Effector memory CD4-positive, alpha-beta T cell (primary cell): ENCODE measurements at regions not wholly inside any gene's neighbourhood (a gene's known extent, or its start where the extent isn't known, plus 50 kb on each side); places are given as distances from the start of the nearest gene placed in this dataset.
"Not testable (repeated sequence)": the region's sequence is repeated elsewhere in the genome, so short reads cannot be mapped to it uniquely, and the experiment has no call there.

ENCODE experiments used
- DNase-seq, 3 donors: peaks; one replicate each; pipeline ENCODE4 v3.0.0-alpha.2; 2020
- H3K27ac ChIP-seq: 2 replicates; pipeline ENCODE4 v1.7.0; 2013; ENCODE audit warnings: mild to moderate bottlenecking, low read length, moderate library complexity; ENCODE audit not compliant: insufficient read depth, poor library complexity, severe bottlenecking
- H3K27me3 ChIP-seq: replicated peaks from 2 replicates; pipeline ENCODE4 v1.7.0; 2013; ENCODE audit warnings: mild to moderate bottlenecking, low read length; ENCODE audit not compliant: insufficient read depth, control insufficient read depth, poor library complexity, severe bottlenecking
- H3K36me3 ChIP-seq: 2 replicates; pipeline ENCODE4 v1.7.0; 2013; ENCODE audit warnings: mild to moderate bottlenecking, low read length, moderate library complexity; ENCODE audit not compliant: control insufficient read depth, insufficient read depth
- H3K4me1 ChIP-seq: 2 replicates; pipeline ENCODE4 v1.7.0; 2013; ENCODE audit warnings: low read length, mild to moderate bottlenecking; ENCODE audit not compliant: control insufficient read depth, insufficient read depth, poor library complexity, severe bottlenecking
- H3K4me3 ChIP-seq: 2 replicates; pipeline ENCODE4 v1.7.0; 2013; ENCODE audit warnings: low read length, low read depth, mild to moderate bottlenecking; ENCODE audit not compliant: insufficient read depth, poor library complexity, severe bottlenecking
- H3K9me3 ChIP-seq: 2 replicates; pipeline ENCODE4 v1.7.0; 2013; ENCODE audit warnings: mild to moderate bottlenecking, low read length, moderate library complexity; ENCODE audit not compliant: control insufficient read depth

GRCh38 chr5:124987786-124988185 lies 241.3 kb upstream of the ZNF608 start:
- H3K9me3 ChIP-seq, H3K4me1 ChIP-seq, H3K27ac ChIP-seq, DNase-seq, H3K36me3 ChIP-seq, H3K27me3 ChIP-seq, H3K4me3 ChIP-seq: not testable (repeated sequence)

GRCh38 chr5:124990723-124991122 lies 244.3 kb upstream of the ZNF608 start:
- Histone ChIP-seq H3K4me3 (no peak overlapping the region), H3K36me3 (no peaks in the 10 kb centered on the region), H3K27me3 (no peaks in the 10 kb centered on the region), H3K9me3 (no peaks in the 10 kb centered on the region), H3K4me1 (no peaks in the 10 kb centered on the region), H3K27ac (no peak overlapping the region)
- DNase-seq = no peak

- no peak overlapping the region for H3K27ac ChIP-seq
Measured at GRCh38 chr5:124995421-124995820, 249.0 kb upstream of the ZNF608 start.

GRCh38 chr5:124996023-124996763 lies 249.8 kb upstream of the ZNF608 start:
- Histone ChIP-seq H3K4me1 (no peaks in the 10 kb centered on the region), H3K27ac (no peak overlapping the region), H3K9me3 (no peaks in the 10 kb centered on the region), H3K36me3 (no peaks in the 10 kb centered on the region), H3K4me3 (no peak overlapping the region), H3K27me3 (no peaks in the 10 kb centered on the region)
- DNase-seq = no peak

More at GRCh38 chr5:124995421-124995820, 249.0 kb upstream of the ZNF608 start:
- no peaks in the 10 kb centered on the region for H3K4me1 ChIP-seq
- H3K9me3 ChIP-seq = no peaks in the 10 kb centered on the region
- no peaks in the 10 kb centered on the region for H3K27me3 ChIP-seq
- no peak overlapping the region for H3K4me3 ChIP-seq
- H3K36me3 ChIP-seq = no peaks in the 10 kb centered on the region
- DNase-seq = no peak

- no peaks in the 10 kb centered on the region for H3K9me3 ChIP-seq
- H3K4me3 ChIP-seq = no peak overlapping the region
- no peaks in the 10 kb centered on the region for H3K27me3 ChIP-seq
- H3K27ac ChIP-seq = no peak overlapping the region
- DNase-seq = no peak
- H3K36me3 ChIP-seq = no peaks in the 10 kb centered on the region
- H3K4me1 ChIP-seq = no peaks in the 10 kb centered on the region
Measured at GRCh38 chr5:124996764-124997077, 250.3 kb upstream of the ZNF608 start.

GRCh38 chr5:124997186-124997893 lies 250.9 kb upstream of the ZNF608 start:
- no peaks in the 10 kb centered on the region for H3K36me3 ChIP-seq
- H3K9me3 ChIP-seq = no peaks in the 10 kb centered on the region
- no peak overlapping the region for H3K27ac ChIP-seq
- no peak overlapping the region for H3K4me3 ChIP-seq
- no peaks in the 10 kb centered on the region for H3K27me3 ChIP-seq
- DNase-seq = no peak
- H3K4me1 ChIP-seq = no peaks in the 10 kb centered on the region

GRCh38 chr5:124998520-124998919 lies 252.1 kb upstream of the ZNF608 start:
- H3K4me1 ChIP-seq = no peaks in the 10 kb centered on the region
- no peak for DNase-seq
- no peak overlapping the region for H3K27ac ChIP-seq
- H3K9me3 ChIP-seq = no peaks in the 10 kb centered on the region
- H3K36me3 ChIP-seq = no peaks in the 10 kb centered on the region
- H3K27me3 ChIP-seq = no peaks in the 10 kb centered on the region
- H3K4me3 ChIP-seq = no peak overlapping the region

- Histone ChIP-seq H3K4me1 (no peaks in the 10 kb centered on the region), H3K4me3 (no peak overlapping the region), H3K27me3 (no peaks in the 10 kb centered on the region), H3K27ac (no peak overlapping the region), H3K36me3 (no peaks in the 10 kb centered on the region), H3K9me3 (no peaks in the 10 kb centered on the region)
- no peak for DNase-seq
Measured at GRCh38 chr5:125002727-125003598, 256.5 kb upstream of the ZNF608 start.

- no peak overlapping the region for H3K4me3 ChIP-seq
- DNase-seq = no peak
- H3K4me1 ChIP-seq = no peaks in the 10 kb centered on the region
- no peaks in the 10 kb centered on the region for H3K36me3 ChIP-seq
- H3K9me3 ChIP-seq = no peaks in the 10 kb centered on the region
- H3K27me3 ChIP-seq = no peaks in the 10 kb centered on the region
- no peak overlapping the region for H3K27ac ChIP-seq
Measured at GRCh38 chr5:125004009-125004408, 257.6 kb upstream of the ZNF608 start.

- no peak for DNase-seq
- Histone ChIP-seq H3K9me3 (no peaks in the 10 kb centered on the region), H3K36me3 (no peaks in the 10 kb centered on the region), H3K4me3 (no peak overlapping the region), H3K27ac (no peak overlapping the region), H3K4me1 (no peaks in the 10 kb centered on the region), H3K27me3 (no peaks in the 10 kb centered on the region)
Measured at GRCh38 chr5:125005266-125005665, 258.8 kb upstream of the ZNF608 start.
